ENCODE measurements at regions not wholly inside any gene's neighbourhood (a gene's known extent, or its start where the extent isn't known, plus 50 kb on each side); places are given as distances from the start of the nearest gene placed in this dataset.

- DNase-seq (no peak), ATAC-seq (no peak)
- peaks cover 30% of the 10 kb centered on the region for H3K4me1 ChIP-seq (ENCODE audit: insufficient read depth, low read length)
- H3K36me3 ChIP-seq (ENCODE audit: low read depth, low read length), result no peaks in the 10 kb centered on the region
- no peaks in the 10 kb centered on the region for H3K27me3 ChIP-seq (ENCODE audit: low read length)
- no peaks in the 10 kb centered on the region for H3F3A ChIP-seq (ENCODE audit: low read length, unreplicated experiment)
- no TSS peak for BruUV-seq (replicated peaks)
- H3K27ac ChIP-seq (ENCODE audit: low read length), result no peak overlapping the region
- H3K9me3 ChIP-seq (ENCODE audit: low read length), result no peaks in the 10 kb centered on the region
- H3K4me3 ChIP-seq (ENCODE audit: low read length), result no peak overlapping the region
- no peak overlapping the region for H3K4me2 ChIP-seq (ENCODE audit: low read length)
- POLR2A ChIA-PET (ENCODE audit: unreplicated experiment), result no interaction called here
- H2AFZ ChIP-seq (ENCODE audit: low read length), result no peak overlapping the region
- H3K9me2 ChIP-seq (replicated peaks; ENCODE audit: low read length), result no peaks in the 10 kb centered on the region
- CTCF ChIA-PET, result no interaction called here
- H3K9ac ChIP-seq (ENCODE audit: low read length), result no peak overlapping the region
- H4K20me1 ChIP-seq (ENCODE audit: low read length), result no peaks in the 10 kb centered on the region
- TF ChIP-seq CTCF (conservative IDR thresholded peaks at IDR 0.05; ENCODE audit: low read depth, low read length) (no peak), EZH2phosphoT487 (IDR thresholded peaks at IDR 0.05; ENCODE audit: borderline replicate concordance, low read length) (no peak), EZH2 (IDR thresholded peaks at IDR 0.05; ENCODE audit: low read length, unreplicated experiment) (no peak)
- intact Hi-C loops (cut with micrococcal nuclease), result no loop called here
- H3K79me2 ChIP-seq (ENCODE audit: low read length), result no peaks in the 10 kb centered on the region
These were observed 255.5 kb downstream of the PARN start for GRCh38 chr16:14374451-14375131.

- Histone ChIP-seq H3K4me2 (ENCODE audit: low read length) (no peak overlapping the region), H3K9me2 (replicated peaks; ENCODE audit: low read length) (no peaks in the 10 kb centered on the region), H3K27ac (ENCODE audit: low read length) (no peak overlapping the region), H3K9me3 (ENCODE audit: low read length) (no peaks in the 10 kb centered on the region), H3K4me3 (ENCODE audit: low read length) (no peak overlapping the region), H3K4me1 (ENCODE audit: insufficient read depth, low read length) (peaks cover 27% of the 10 kb centered on the region), H3K9ac (ENCODE audit: low read length) (no peak overlapping the region), H4K20me1 (ENCODE audit: low read length) (no peaks in the 10 kb centered on the region), H3K36me3 (ENCODE audit: low read depth, low read length) (no peaks in the 10 kb centered on the region), H3K79me2 (ENCODE audit: low read length) (no peaks in the 10 kb centered on the region), H3K27me3 (ENCODE audit: low read length) (no peaks in the 10 kb centered on the region), H2AFZ (ENCODE audit: low read length) (no peak overlapping the region), H3F3A (ENCODE audit: low read length, unreplicated experiment) (no peaks in the 10 kb centered on the region)
- ATAC-seq (no peak), DNase-seq (no peak)
- POLR2A ChIA-PET (ENCODE audit: unreplicated experiment), result no interaction called here
- no TSS peak for BruUV-seq (replicated peaks)
- CTCF ChIA-PET, result no interaction called here
- TF ChIP-seq EZH2 (IDR thresholded peaks at IDR 0.05; ENCODE audit: low read length, unreplicated experiment), result no peak
- no peak for TF ChIP-seq CTCF (conservative IDR thresholded peaks at IDR 0.05; ENCODE audit: low read depth, low read length)
- no peak for TF ChIP-seq EZH2phosphoT487 (IDR thresholded peaks at IDR 0.05; ENCODE audit: borderline replicate concordance, low read length)
- intact Hi-C loops (cut with micrococcal nuclease), result no loop called here
These were observed 256.2 kb downstream of the PARN start for GRCh38 chr16:14373896-14374295.

GRCh38 chr16:14373406-14373805 is 256.7 kb downstream of the PARN start:
- TF ChIP-seq EZH2phosphoT487 (IDR thresholded peaks at IDR 0.05; ENCODE audit: borderline replicate concordance, low read length) (no peak), EZH2 (IDR thresholded peaks at IDR 0.05; ENCODE audit: low read length, unreplicated experiment) (no peak), CTCF (conservative IDR thresholded peaks at IDR 0.05; ENCODE audit: low read depth, low read length) (no peak)
- H3K4me1 ChIP-seq (ENCODE audit: insufficient read depth, low read length), result peaks cover 22% of the 10 kb centered on the region
- ChIA-PET CTCF (no interaction called here), POLR2A (ENCODE audit: unreplicated experiment) (no interaction called here)
- no peaks in the 10 kb centered on the region for H3K36me3 ChIP-seq (ENCODE audit: low read depth, low read length)
- no peak overlapping the region for H3K4me2 ChIP-seq (ENCODE audit: low read length)
- no peaks in the 10 kb centered on the region for H4K20me1 ChIP-seq (ENCODE audit: low read length)
- no peak overlapping the region for H3K27ac ChIP-seq (ENCODE audit: low read length)
- DNase-seq (no peak), ATAC-seq (no peak)
- H2AFZ ChIP-seq (ENCODE audit: low read length), result no peak overlapping the region
- H3F3A ChIP-seq (ENCODE audit: low read length, unreplicated experiment), result no peaks in the 10 kb centered on the region
- H3K4me3 ChIP-seq (ENCODE audit: low read length), result no peak overlapping the region
- BruUV-seq (replicated peaks), result no TSS peak
- no peaks in the 10 kb centered on the region for H3K79me2 ChIP-seq (ENCODE audit: low read length)
- H3K9ac ChIP-seq (ENCODE audit: low read length), result no peak overlapping the region
- no peaks in the 10 kb centered on the region for H3K27me3 ChIP-seq (ENCODE audit: low read length)
- intact Hi-C loops (cut with micrococcal nuclease), result no loop called here
- no peaks in the 10 kb centered on the region for H3K9me3 ChIP-seq (ENCODE audit: low read length)
- H3K9me2 ChIP-seq (replicated peaks; ENCODE audit: low read length), result no peaks in the 10 kb centered on the region

Measured in PC-3 (cell line).